ENCODE measurements at regions not wholly inside any gene's neighbourhood (a gene's known extent, or its start where the extent isn't known, plus 50 kb on each side); places are given as distances from the start of the nearest gene placed in this dataset.

DNA sequence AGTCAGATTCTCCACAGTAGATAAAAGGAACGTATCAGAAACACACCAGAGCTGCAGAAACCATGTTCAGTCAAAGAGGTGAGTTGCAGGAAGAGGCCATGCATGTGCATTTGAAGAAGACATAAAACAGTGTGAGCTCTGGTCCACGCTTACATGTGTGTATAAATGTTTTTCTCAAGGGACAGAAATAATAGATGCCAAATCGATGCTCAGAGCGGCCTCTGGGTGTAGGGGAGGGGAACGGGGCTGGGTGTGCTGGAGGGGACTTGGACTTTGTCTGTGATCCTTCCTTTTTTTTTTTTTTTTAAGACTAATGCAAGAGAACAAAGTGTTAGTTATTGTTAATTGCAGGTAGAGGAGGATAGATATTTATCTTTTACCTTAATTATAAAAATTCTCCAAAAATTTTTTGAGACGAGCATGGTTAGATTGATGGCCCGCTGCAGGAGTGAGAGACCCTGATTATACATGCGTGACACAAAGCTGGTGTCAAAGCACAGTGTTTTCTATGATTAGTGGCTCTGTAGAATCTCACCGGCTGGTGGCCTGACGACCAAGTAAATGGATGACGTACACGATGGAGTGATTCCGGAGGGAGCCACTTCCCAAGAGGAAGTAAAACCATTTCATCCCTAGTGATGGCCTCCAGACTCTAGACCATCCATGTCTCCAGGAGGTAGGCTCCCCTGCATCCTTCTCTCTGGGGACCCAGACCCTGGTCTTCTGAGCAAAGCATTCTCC lies 240.2 kb downstream of the ENGASE start:
- TF ChIP-seq EZH2 (IDR thresholded peaks at IDR 0.05; ENCODE audit: insufficient read depth, poor library complexity, severe bottlenecking) = no peak
- TF ChIP-seq EZH2phosphoT487 (IDR thresholded peaks at IDR 0.05; ENCODE audit: insufficient read depth, low read depth) = no peak

DNA sequence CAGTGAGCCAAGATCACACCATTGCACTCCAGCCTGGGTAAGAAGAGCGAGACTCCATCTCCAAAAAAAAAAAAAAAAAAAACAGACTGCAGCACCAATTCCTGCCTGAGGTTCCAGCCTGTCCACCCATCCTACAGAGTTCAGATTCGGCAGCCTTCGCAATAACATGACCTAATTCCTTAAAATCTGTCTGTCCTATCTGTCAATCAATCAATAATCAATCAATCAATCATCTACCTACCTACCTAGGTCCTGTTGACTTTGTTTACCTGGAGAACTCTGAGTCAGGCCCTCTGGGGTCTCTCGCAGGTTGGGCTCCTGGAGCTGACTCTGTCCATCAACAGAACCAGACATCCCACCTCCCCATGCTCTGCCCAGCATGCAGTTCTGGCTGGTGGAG lies 236.7 kb downstream of the ENGASE start:
- no peak overlapping the region for H3K4me3 ChIP-seq
- WGBS, 2 experiments (ENCODE audit: low coverage in 1 of 2, low lambda C conversion rate in 2 of 2, missing lambda C conversion rate in 2 of 2) = 58 to 59% methylated on average over 4 of the region's 4 CpGs
- peaks cover 19% of the 10 kb centered on the region for H3K27me3 ChIP-seq (replicated peaks; ENCODE audit: insufficient read depth)
- H3K79me2 ChIP-seq (ENCODE audit: insufficient read depth) = no peaks in the 10 kb centered on the region
- H4K20me1 ChIP-seq (ENCODE audit: insufficient read depth) = no peaks in the 10 kb centered on the region
- no peak overlapping the region for H2AFZ ChIP-seq
- no peaks in the 10 kb centered on the region for H3K4me1 ChIP-seq (ENCODE audit: insufficient read depth)
- in situ Hi-C loops (cut with MboI) = no loop called here
- H3K36me3 ChIP-seq (ENCODE audit: low read depth) = no peaks in the 10 kb centered on the region
- no peaks in the 10 kb centered on the region for H3K9me2 ChIP-seq (ENCODE audit: insufficient read depth)
- no peaks in the 10 kb centered on the region for H3F3A ChIP-seq (ENCODE audit: insufficient read depth)
- no peak for DNase-seq
- H3K4me2 ChIP-seq (ENCODE audit: unreplicated experiment) = no peak overlapping the region
- no peak overlapping the region for H3K9ac ChIP-seq
- TF ChIP-seq EZH2phosphoT487 (IDR thresholded peaks at IDR 0.05; ENCODE audit: insufficient read depth, low read depth) (no peak), EZH2 (IDR thresholded peaks at IDR 0.05; ENCODE audit: insufficient read depth, poor library complexity, severe bottlenecking) (no peak)
- H3K9me3 ChIP-seq (ENCODE audit: low read depth) = no peaks in the 10 kb centered on the region
- no peak overlapping the region for H3K27ac ChIP-seq

More for the DNA sequence above, 240.2 kb downstream of the ENGASE start:
- WGBS, 2 experiments (ENCODE audit: low coverage in 1 of 2, low lambda C conversion rate in 2 of 2, missing lambda C conversion rate in 2 of 2) = 37% methylated on average over 13 of the region's 13 CpGs
- Histone ChIP-seq H3K36me3 (ENCODE audit: low read depth) (no peaks in the 10 kb centered on the region), H3K79me2 (ENCODE audit: insufficient read depth) (no peaks in the 10 kb centered on the region), H2AFZ (no peak overlapping the region), H4K20me1 (ENCODE audit: insufficient read depth) (no peaks in the 10 kb centered on the region), H3K4me3 (no peak overlapping the region), H3K9me3 (ENCODE audit: low read depth) (no peaks in the 10 kb centered on the region), H3K9ac (no peak overlapping the region), H3K27me3 (replicated peaks; ENCODE audit: insufficient read depth) (peaks cover 39% of the 10 kb centered on the region), H3K9me2 (ENCODE audit: insufficient read depth) (no peaks in the 10 kb centered on the region), H3K27ac (no peak overlapping the region), H3F3A (ENCODE audit: insufficient read depth) (no peaks in the 10 kb centered on the region), H3K4me2 (ENCODE audit: unreplicated experiment) (no peak overlapping the region), H3K4me1 (ENCODE audit: insufficient read depth) (no peaks in the 10 kb centered on the region)
- DNase-seq = no peak
- in situ Hi-C loops (cut with MboI) = no loop called here

DNA sequence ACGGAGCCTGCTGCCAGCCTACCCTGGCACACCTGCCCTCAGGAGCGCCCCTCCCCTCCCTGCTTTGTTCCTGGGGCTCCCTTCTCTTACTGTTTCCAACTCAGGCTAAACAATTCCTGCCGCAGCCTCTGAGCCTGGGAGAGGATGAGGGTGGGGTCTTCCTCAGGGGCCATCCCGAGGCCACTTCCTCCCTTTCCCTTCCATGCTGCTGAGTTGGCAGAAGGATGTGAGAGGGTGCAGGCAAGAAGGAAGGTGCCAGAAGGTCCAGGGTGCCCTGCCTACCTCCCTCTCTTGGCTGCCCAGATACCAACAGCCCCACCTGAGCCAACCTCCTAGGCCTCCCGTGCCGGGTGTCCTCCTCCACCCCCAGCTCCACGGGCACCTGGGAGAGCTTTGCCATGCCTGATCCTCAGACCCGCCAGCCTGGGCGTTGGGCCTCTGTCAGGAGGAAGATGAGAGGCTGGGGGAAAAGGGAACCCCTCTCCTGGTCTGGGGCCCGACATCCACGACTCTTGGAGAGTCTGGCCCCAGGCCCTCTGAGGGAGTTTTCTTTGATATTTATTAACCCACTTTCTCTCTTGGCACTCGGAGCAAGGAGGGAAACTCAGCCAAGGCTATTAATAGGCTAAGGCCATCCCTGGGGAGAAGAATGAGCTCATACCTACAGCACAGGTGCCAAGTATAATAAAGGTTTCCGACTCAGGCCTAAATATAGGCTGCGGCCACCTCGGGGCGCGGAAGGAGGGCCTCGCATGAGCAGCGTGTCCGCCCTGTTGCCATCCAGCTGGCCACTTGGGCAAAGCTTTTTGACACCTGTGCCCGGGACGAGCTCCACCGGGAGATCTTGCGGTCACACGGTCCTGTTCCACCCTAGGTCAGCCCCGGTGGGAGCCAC lies 232.0 kb downstream of the ENGASE start:
- Histone ChIP-seq H3K36me3 (ENCODE audit: low read depth) (no peaks in the 10 kb centered on the region), H2AFZ (no peak overlapping the region), H3K9me2 (ENCODE audit: insufficient read depth) (no peaks in the 10 kb centered on the region), H3K27ac (no peak overlapping the region), H3K4me3 (no peak overlapping the region), H3K9me3 (ENCODE audit: low read depth) (no peaks in the 10 kb centered on the region), H4K20me1 (ENCODE audit: insufficient read depth) (no peaks in the 10 kb centered on the region), H3K4me2 (ENCODE audit: unreplicated experiment) (no peak overlapping the region), H3K4me1 (ENCODE audit: insufficient read depth) (no peaks in the 10 kb centered on the region), H3F3A (ENCODE audit: insufficient read depth) (no peaks in the 10 kb centered on the region), H3K27me3 (replicated peaks; ENCODE audit: insufficient read depth) (peaks cover 12% of the 10 kb centered on the region), H3K79me2 (ENCODE audit: insufficient read depth) (no peaks in the 10 kb centered on the region), H3K9ac (no peak overlapping the region)
- DNase-seq = no peak
- WGBS, 2 experiments (ENCODE audit: low coverage in 1 of 2, low lambda C conversion rate in 2 of 2, missing lambda C conversion rate in 2 of 2) = 51 to 54% methylated on average over 25 to 26 of the region's 26 CpGs
- TF ChIP-seq EZH2 (IDR thresholded peaks at IDR 0.05; ENCODE audit: insufficient read depth, poor library complexity, severe bottlenecking) (no peak), EZH2phosphoT487 (IDR thresholded peaks at IDR 0.05; ENCODE audit: insufficient read depth, low read depth) (no peak)
- in situ Hi-C loops (cut with MboI) = no loop called here

GRCh38 chr17:79305768-79306423 lies 231.3 kb downstream of the ENGASE start:
- H3K27ac ChIP-seq = no peak overlapping the region
- no peaks in the 10 kb centered on the region for H3K36me3 ChIP-seq (ENCODE audit: low read depth)
- H3K27me3 ChIP-seq (replicated peaks; ENCODE audit: insufficient read depth) = peaks cover 10% of the 10 kb centered on the region
- DNase-seq = peak; percentile 35
- H3K9ac ChIP-seq = no peak overlapping the region
- no peaks in the 10 kb centered on the region for H4K20me1 ChIP-seq (ENCODE audit: insufficient read depth)
- no peak for TF ChIP-seq EZH2 (IDR thresholded peaks at IDR 0.05; ENCODE audit: insufficient read depth, poor library complexity, severe bottlenecking)
- TF ChIP-seq EZH2phosphoT487 (IDR thresholded peaks at IDR 0.05; ENCODE audit: insufficient read depth, low read depth) = no peak
- H3K4me3 ChIP-seq = no peak overlapping the region
- H3K9me2 ChIP-seq (ENCODE audit: insufficient read depth) = no peaks in the 10 kb centered on the region
- no peaks in the 10 kb centered on the region for H3K79me2 ChIP-seq (ENCODE audit: insufficient read depth)
- no peak overlapping the region for H2AFZ ChIP-seq
- H3F3A ChIP-seq (ENCODE audit: insufficient read depth) = no peaks in the 10 kb centered on the region
- H3K4me2 ChIP-seq (ENCODE audit: unreplicated experiment) = no peak overlapping the region
- in situ Hi-C loops (cut with MboI) = no loop called here
- H3K4me1 ChIP-seq (ENCODE audit: insufficient read depth) = no peaks in the 10 kb centered on the region
- 29 to 31% methylated on average over 29 of the region's 29 CpGs for WGBS, 2 experiments (ENCODE audit: low coverage in 1 of 2, low lambda C conversion rate in 2 of 2, missing lambda C conversion rate in 2 of 2)
- H3K9me3 ChIP-seq (ENCODE audit: low read depth) = no peaks in the 10 kb centered on the region

Data from GM23248 (cell line).